Hepatocyte (in vitro differentiated cells): ENCODE measurements at regions not wholly inside any gene's neighbourhood (a gene's known extent, or its start where the extent isn't known, plus 50 kb on each side); places are given as distances from the start of the nearest gene placed in this dataset.
"Not testable (repeated sequence)": the region's sequence is repeated elsewhere in the genome, so short reads cannot be mapped to it uniquely, and the experiment has no call there.

Source experiments
- DNase-seq: peaks from one replicate; pipeline ENCODE4 v3.0.0-alpha.2; 2016; ENCODE audit warnings: low spot score
- H2AFZ ChIP-seq: fragments of 200-600 bp; sonication (generic); 2 replicates; pipeline ENCODE4 v1.6.0; 2016; ENCODE audit warnings: antibody characterized with exemption, mild to moderate bottlenecking
- H3K27ac ChIP-seq: fragments of 200-600 bp; sonication (generic); 2 replicates; pipeline ENCODE4 v1.5.1; 2016; ENCODE audit warnings: mild to moderate bottlenecking
- H3K27me3 ChIP-seq: fragments of 200-600 bp; sonication (generic); 2 replicates; pipeline ENCODE4 v1.6.1; 2016
- H3K36me3 ChIP-seq: fragments of 200-600 bp; sonication (generic); replicated peaks from 2 replicates; pipeline ENCODE4 v1.5.1; 2016; ENCODE audit warnings: low read depth; ENCODE audit not compliant: insufficient read depth
- H3K4me1 ChIP-seq: fragments of 200-600 bp; sonication (generic); 2 replicates; pipeline ENCODE4 v1.5.1; 2016; ENCODE audit warnings: mild to moderate bottlenecking, moderate library complexity; ENCODE audit not compliant: insufficient read depth
- H3K4me2 ChIP-seq: fragments of 200-600 bp; sonication (generic); 2 replicates; pipeline ENCODE4 v1.6.0; 2016
- H3K4me3 ChIP-seq: fragments of 200-600 bp; sonication (generic); 2 replicates; pipeline ENCODE4 v1.5.1; 2016; ENCODE audit warnings: mild to moderate bottlenecking
- H3K79me2 ChIP-seq: fragments of 200-600 bp; sonication (generic); 2 replicates; pipeline ENCODE4 v1.6.0; 2017; ENCODE audit warnings: mild to moderate bottlenecking
- H3K9me2 ChIP-seq: fragments of 200-600 bp; sonication (generic); replicated peaks from 2 replicates; pipeline ENCODE4 v1.6.0; 2017; ENCODE audit warnings: mild to moderate bottlenecking; ENCODE audit not compliant: insufficient read depth
- H3K9me3 ChIP-seq: fragments of 200-600 bp; sonication (generic); 2 replicates; pipeline ENCODE4 v1.5.1; 2016; ENCODE audit warnings: low read depth, mild to moderate bottlenecking
- H4K20me1 ChIP-seq: fragments of 200-600 bp; sonication (generic); 2 replicates; pipeline ENCODE4 v1.6.0; 2016; ENCODE audit warnings: mild to moderate bottlenecking; ENCODE audit not compliant: insufficient read depth, poor library complexity, severe bottlenecking
- EZH2 ChIP-seq: fragments of 200-600 bp; sonication (generic); IDR thresholded peaks from 2 replicates; pipeline ENCODE4 v1.6.1; 2016; ENCODE audit warnings: antibody characterized with exemption, mild to moderate bottlenecking, borderline replicate concordance
- EZH2phosphoT487 ChIP-seq: fragments of 200-600 bp; sonication (generic); IDR thresholded peaks from one replicate; pipeline ENCODE4 v1.6.1; 2018; ENCODE audit warnings: antibody characterized with exemption, mild to moderate bottlenecking, low read depth, moderate library complexity; ENCODE audit not compliant: unreplicated experiment, severe bottlenecking
- WGBS: methylation state at CpG from one replicate; pipeline ENCODE4 v1.1.6; 2016; ENCODE audit warnings: low lambda C conversion rate; ENCODE audit errors: missing lambda C conversion rate; 5-methylcytosine and 5-hydroxymethylcytosine counted together
- TF ChIP-seq, protein P1 (sequence below): fragments of 200-600 bp; sonication (generic); IDR thresholded peaks from 2 replicates; pipeline ENCODE4 v1.5.1; 2016; ENCODE audit warnings: antibody characterized with exemption, mild to moderate bottlenecking; ENCODE audit not compliant: poor library complexity

DNA sequence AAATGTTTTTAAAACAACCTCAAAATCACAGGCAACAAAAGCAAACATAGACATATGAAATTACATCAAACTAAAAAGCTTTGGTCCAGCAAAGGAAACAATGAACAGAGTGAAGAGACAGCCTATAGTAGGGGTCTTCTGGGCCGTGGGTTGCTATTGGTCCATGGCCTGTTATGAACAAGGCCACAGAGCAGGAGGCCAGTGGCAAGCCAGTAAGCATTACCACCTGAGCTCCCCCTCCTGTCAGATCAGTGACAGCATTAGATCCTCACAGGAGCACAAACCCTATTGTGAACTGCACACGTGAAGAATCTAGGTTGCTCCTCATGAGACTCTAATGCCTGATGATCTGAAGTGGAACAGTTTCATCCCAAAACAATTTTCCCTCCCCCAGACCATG is 174.0 kb downstream of the DIO2 start:
- H3K36me3 ChIP-seq = no peaks in the 10 kb centered on the region
- H3K27me3 ChIP-seq = no peaks in the 10 kb centered on the region
- WGBS = 66% methylated on average over 2 of the region's 2 CpGs

DNA sequence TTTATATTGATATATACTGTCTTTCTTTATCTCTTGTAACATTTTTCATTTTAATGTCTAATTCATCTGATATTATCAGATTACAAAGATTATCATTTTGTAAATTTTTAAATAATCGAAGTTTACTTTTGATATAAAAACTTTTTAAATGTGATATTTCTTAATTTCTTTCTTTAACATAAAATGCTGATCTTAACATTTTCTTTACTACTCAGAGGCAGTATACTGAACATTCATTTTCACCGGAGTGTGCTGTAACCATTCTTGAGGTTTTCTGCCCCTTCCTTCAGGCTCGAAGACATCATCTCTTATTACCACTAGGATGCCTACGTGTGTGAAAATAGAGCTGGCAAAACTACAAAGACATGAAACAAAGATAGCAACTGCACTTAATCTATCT is 186.9 kb downstream of the DIO2 start:
- no peak overlapping the region for H3K4me2 ChIP-seq
- H3K9me2 ChIP-seq = no peaks in the 10 kb centered on the region
- no peak overlapping the region for H3K4me3 ChIP-seq
- no peak for TF ChIP-seq EZH2
- TF ChIP-seq, protein P1, sequence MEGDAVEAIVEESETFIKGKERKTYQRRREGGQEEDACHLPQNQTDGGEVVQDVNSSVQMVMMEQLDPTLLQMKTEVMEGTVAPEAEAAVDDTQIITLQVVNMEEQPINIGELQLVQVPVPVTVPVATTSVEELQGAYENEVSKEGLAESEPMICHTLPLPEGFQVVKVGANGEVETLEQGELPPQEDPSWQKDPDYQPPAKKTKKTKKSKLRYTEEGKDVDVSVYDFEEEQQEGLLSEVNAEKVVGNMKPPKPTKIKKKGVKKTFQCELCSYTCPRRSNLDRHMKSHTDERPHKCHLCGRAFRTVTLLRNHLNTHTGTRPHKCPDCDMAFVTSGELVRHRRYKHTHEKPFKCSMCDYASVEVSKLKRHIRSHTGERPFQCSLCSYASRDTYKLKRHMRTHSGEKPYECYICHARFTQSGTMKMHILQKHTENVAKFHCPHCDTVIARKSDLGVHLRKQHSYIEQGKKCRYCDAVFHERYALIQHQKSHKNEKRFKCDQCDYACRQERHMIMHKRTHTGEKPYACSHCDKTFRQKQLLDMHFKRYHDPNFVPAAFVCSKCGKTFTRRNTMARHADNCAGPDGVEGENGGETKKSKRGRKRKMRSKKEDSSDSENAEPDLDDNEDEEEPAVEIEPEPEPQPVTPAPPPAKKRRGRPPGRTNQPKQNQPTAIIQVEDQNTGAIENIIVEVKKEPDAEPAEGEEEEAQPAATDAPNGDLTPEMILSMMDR = no peak
- no peak for DNase-seq
- H3K36me3 ChIP-seq = no peaks in the 10 kb centered on the region
- 81% methylated on average over 4 of the region's 4 CpGs for WGBS
- H4K20me1 ChIP-seq = no peaks in the 10 kb centered on the region
- no peak overlapping the region for H2AFZ ChIP-seq
- H3K4me1 ChIP-seq = no peaks in the 10 kb centered on the region
- H3K9me3 ChIP-seq = no peaks in the 10 kb centered on the region
- H3K27ac ChIP-seq = no peak overlapping the region
- no peaks in the 10 kb centered on the region for H3K27me3 ChIP-seq
- H3K79me2 ChIP-seq = no peaks in the 10 kb centered on the region

More for the DNA sequence above, 174.0 kb downstream of the DIO2 start:
- no peak overlapping the region for H3K4me2 ChIP-seq
- H3K4me1 ChIP-seq = no peaks in the 10 kb centered on the region
- no peaks in the 10 kb centered on the region for H3K79me2 ChIP-seq
- no peaks in the 10 kb centered on the region for H3K9me3 ChIP-seq
- no peak overlapping the region for H3K4me3 ChIP-seq
- TF ChIP-seq, protein P1 = no peak
- TF ChIP-seq EZH2 (no peak), EZH2phosphoT487 (no peak)
- H3K9me2 ChIP-seq = no peaks in the 10 kb centered on the region
- DNase-seq = no peak
- no peaks in the 10 kb centered on the region for H4K20me1 ChIP-seq
- H3K27ac ChIP-seq = no peak overlapping the region
- H2AFZ ChIP-seq = no peak overlapping the region

DNA sequence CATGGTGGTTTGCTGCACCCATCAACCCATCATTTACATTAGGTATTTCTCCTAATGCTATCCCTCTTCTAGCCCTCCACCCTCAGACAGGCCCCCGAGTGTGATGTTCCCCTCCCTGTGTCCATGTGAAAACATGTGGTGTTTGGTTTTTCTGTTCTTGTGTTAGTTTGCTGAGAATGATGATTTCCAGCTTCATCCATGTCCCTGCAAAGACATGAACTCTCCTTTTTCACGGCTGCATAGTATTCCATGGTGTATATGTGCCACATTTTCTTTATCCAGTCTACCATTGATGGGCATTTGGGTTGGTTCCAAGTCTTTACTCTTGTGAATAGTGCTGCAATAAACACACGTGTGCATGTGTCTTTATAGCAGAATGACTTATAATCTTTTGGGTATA is 192.8 kb downstream of the DIO2 start:
- not testable (repeated sequence) for H2AFZ ChIP-seq, H3K4me3 ChIP-seq, H3K9me2 ChIP-seq, H3K9me3 ChIP-seq, H3K4me1 ChIP-seq, DNase-seq, H3K27ac ChIP-seq, H3K36me3 ChIP-seq, H3K79me2 ChIP-seq, H3K4me2 ChIP-seq, H3K27me3 ChIP-seq, H4K20me1 ChIP-seq
- WGBS = 87% methylated on average over 3 of the region's 3 CpGs

DNA sequence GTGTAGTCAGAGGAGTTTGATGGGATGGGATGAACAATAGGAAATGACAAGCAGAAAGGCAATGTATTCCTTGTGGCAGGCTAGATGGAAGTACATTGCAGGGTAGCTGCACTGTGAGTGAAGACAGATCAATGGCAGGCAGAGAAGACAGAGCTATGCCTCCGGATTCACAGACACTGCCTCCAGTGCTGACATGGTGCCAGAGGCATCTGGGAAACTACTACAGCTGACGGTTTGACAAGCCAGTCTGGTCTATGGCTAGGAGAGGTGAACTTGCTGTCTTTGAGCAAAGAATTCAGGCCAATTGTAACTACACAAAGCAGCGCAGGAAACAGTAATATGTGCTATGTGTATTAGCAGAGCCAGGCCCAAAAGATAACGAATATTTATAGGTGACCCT is 193.5 kb downstream of the DIO2 start:
- Histone ChIP-seq H3K27me3 (no peaks in the 10 kb centered on the region), H3K4me3 (no peak overlapping the region), H3K9me2 (no peaks in the 10 kb centered on the region), H3K79me2 (no peaks in the 10 kb centered on the region), H3K27ac (no peak overlapping the region), H3K9me3 (no peaks in the 10 kb centered on the region), H2AFZ (no peak overlapping the region), H3K36me3 (no peaks in the 10 kb centered on the region), H3K4me1 (no peaks in the 10 kb centered on the region), H4K20me1 (no peaks in the 10 kb centered on the region), H3K4me2 (no peak overlapping the region)
- TF ChIP-seq, protein P1 = no peak
- TF ChIP-seq EZH2 (no peak), EZH2phosphoT487 (no peak)
- 56% methylated on average over 4 of the region's 4 CpGs for WGBS
- DNase-seq = no peak

DNA sequence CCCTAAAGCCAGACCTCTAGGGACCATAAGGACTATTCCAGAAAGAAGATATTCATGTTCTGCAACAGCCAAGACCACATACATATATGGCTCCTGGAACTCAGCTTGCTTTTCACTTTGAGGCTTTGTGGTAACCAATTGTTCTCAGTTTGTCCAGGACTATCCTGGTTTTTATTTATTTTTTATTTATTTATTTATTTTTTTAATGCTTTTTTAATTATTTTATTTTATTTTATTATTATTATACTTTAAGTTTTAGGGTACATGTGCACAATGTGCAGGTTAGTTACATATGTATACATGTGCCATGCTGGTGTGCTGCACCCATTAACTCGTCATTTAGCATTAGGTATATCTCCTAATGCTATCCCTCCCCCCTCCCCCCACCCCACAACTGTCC is 201.1 kb downstream of the DIO2 start:
- not testable (repeated sequence) for H3K79me2 ChIP-seq, H3K27me3 ChIP-seq, H3K4me3 ChIP-seq, H3K27ac ChIP-seq, H3K4me2 ChIP-seq, H2AFZ ChIP-seq, H4K20me1 ChIP-seq, H3K36me3 ChIP-seq, H3K4me1 ChIP-seq, DNase-seq, H3K9me3 ChIP-seq, H3K9me2 ChIP-seq
- no CpG with 5 or more reads among the region's 1 CpG for WGBS
